KMS-11 (cell line): ENCODE measurements at regions not wholly inside any gene's neighbourhood (a gene's known extent, or its start where the extent isn't known, plus 50 kb on each side); places are given as distances from the start of the nearest gene placed in this dataset.

Source experiments
- H2AFZ ChIP-seq: fragments of 200-600 bp; sonication (generic); 2 replicates; pipeline ENCODE4 v1.6.1; 2016; ENCODE audit warnings: antibody characterized with exemption, mixed run types, low read depth
- H3K27ac ChIP-seq: fragments of 200-600 bp; sonication (generic); 2 replicates; pipeline ENCODE4 v1.6.1; 2016; ENCODE audit warnings: mild to moderate bottlenecking, mixed run types
- H3K27me3 ChIP-seq: fragments of 200-600 bp; sonication (generic); 2 replicates; pipeline ENCODE4 v1.6.1; 2017; ENCODE audit warnings: mild to moderate bottlenecking, low read depth, mixed run types, moderate library complexity; ENCODE audit not compliant: insufficient read depth
- H3K36me3 ChIP-seq: fragments of 200-600 bp; sonication (generic); 2 replicates; pipeline ENCODE4 v1.6.1; 2017; ENCODE audit warnings: mild to moderate bottlenecking, mixed run types; ENCODE audit not compliant: insufficient read depth
- H3K4me1 ChIP-seq: fragments of 200-600 bp; sonication (generic); 2 replicates; pipeline ENCODE4 v1.6.1; 2016; ENCODE audit warnings: mild to moderate bottlenecking, low read depth, mixed run types; ENCODE audit not compliant: poor library complexity, severe bottlenecking
- H3K4me2 ChIP-seq: fragments of 200-600 bp; sonication (generic); 2 replicates; pipeline ENCODE4 v1.7.0; 2016; ENCODE audit warnings: mild to moderate bottlenecking, mixed run types
- H3K4me3 ChIP-seq: fragments of 200-600 bp; sonication (generic); IDR thresholded peaks from 2 replicates; pipeline ENCODE4 v1.6.1; 2017; ENCODE audit warnings: low read depth, low read length, mixed read lengths; ENCODE audit not compliant: insufficient read depth
- H3K79me2 ChIP-seq: fragments of 200-600 bp; sonication (generic); 2 replicates; pipeline ENCODE4 v1.6.1; 2016; ENCODE audit warnings: low read depth, mixed run types; ENCODE audit not compliant: insufficient read depth
- H3K9ac ChIP-seq: fragments of 200-600 bp; sonication (generic); 2 replicates; pipeline ENCODE4 v1.6.1; 2016; ENCODE audit warnings: mild to moderate bottlenecking, mixed run types
- H4K20me1 ChIP-seq: fragments of 200-600 bp; sonication (generic); 2 replicates; pipeline ENCODE4 v1.6.1; 2016; ENCODE audit warnings: mild to moderate bottlenecking, mixed run types; ENCODE audit not compliant: insufficient read depth
- CTCF ChIP-seq: fragments of 200-600 bp; sonication (generic); conservative IDR thresholded peaks from 2 replicates; pipeline ENCODE4 v1.6.1; 2017; ENCODE audit warnings: low read depth, mild to moderate bottlenecking, antibody characterized with exemption, low read length, moderate library complexity, mixed read lengths

GRCh38 chr16:60478810-60479209 lies 1557.4 kb downstream of the CDH8 start:
- Histone ChIP-seq H3K27me3 (no peaks in the 10 kb centered on the region), H3K4me3 (no peak overlapping the region), H3K9ac (no peak overlapping the region), H3K27ac (no peak overlapping the region), H2AFZ (no peak overlapping the region), H3K79me2 (no peaks in the 10 kb centered on the region), H3K36me3 (no peaks in the 10 kb centered on the region), H3K4me1 (no peaks in the 10 kb centered on the region), H3K4me2 (no peak overlapping the region), H4K20me1 (no peaks in the 10 kb centered on the region)
- TF ChIP-seq CTCF: no peak

- H3K27me3 ChIP-seq: no peaks in the 10 kb centered on the region
- H3K27ac ChIP-seq: no peak overlapping the region
- H3K79me2 ChIP-seq: no peaks in the 10 kb centered on the region
- no peak overlapping the region for H3K9ac ChIP-seq
- H2AFZ ChIP-seq: no peak overlapping the region
- TF ChIP-seq CTCF: no peak
- H4K20me1 ChIP-seq: no peaks in the 10 kb centered on the region
- no peaks in the 10 kb centered on the region for H3K4me1 ChIP-seq
- no peak overlapping the region for H3K4me2 ChIP-seq
- H3K36me3 ChIP-seq: no peaks in the 10 kb centered on the region
- no peak overlapping the region for H3K4me3 ChIP-seq
Observed at GRCh38 chr16:60463986-60464385, 1572.3 kb downstream of the CDH8 start.

GRCh38 chr16:60459463-60459862 lies 1576.8 kb downstream of the CDH8 start:
- no peaks in the 10 kb centered on the region for H3K4me1 ChIP-seq
- H3K27me3 ChIP-seq: no peaks in the 10 kb centered on the region
- TF ChIP-seq CTCF: no peak
- no peak overlapping the region for H3K9ac ChIP-seq
- H4K20me1 ChIP-seq: no peaks in the 10 kb centered on the region
- H3K4me2 ChIP-seq: no peak overlapping the region
- H2AFZ ChIP-seq: no peak overlapping the region
- H3K4me3 ChIP-seq: no peak overlapping the region
- no peaks in the 10 kb centered on the region for H3K36me3 ChIP-seq
- H3K79me2 ChIP-seq: no peaks in the 10 kb centered on the region
- no peak overlapping the region for H3K27ac ChIP-seq

- no peaks in the 10 kb centered on the region for H3K27me3 ChIP-seq
- H2AFZ ChIP-seq: no peak overlapping the region
- no peak overlapping the region for H3K4me3 ChIP-seq
- no peak overlapping the region for H3K4me2 ChIP-seq
- no peak overlapping the region for H3K9ac ChIP-seq
- H4K20me1 ChIP-seq: no peaks in the 10 kb centered on the region
- no peak for TF ChIP-seq CTCF
- no peaks in the 10 kb centered on the region for H3K4me1 ChIP-seq
- no peak overlapping the region for H3K27ac ChIP-seq
- no peaks in the 10 kb centered on the region for H3K36me3 ChIP-seq
- H3K79me2 ChIP-seq: no peaks in the 10 kb centered on the region
Observed at GRCh38 chr16:60458255-60458654, 1578.0 kb downstream of the CDH8 start.

- no peak overlapping the region for H3K4me3 ChIP-seq
- H3K27me3 ChIP-seq: no peaks in the 10 kb centered on the region
- H3K4me2 ChIP-seq: no peak overlapping the region
- H3K27ac ChIP-seq: no peak overlapping the region
- H3K9ac ChIP-seq: no peak overlapping the region
- no peaks in the 10 kb centered on the region for H3K36me3 ChIP-seq
- no peaks in the 10 kb centered on the region for H3K79me2 ChIP-seq
- no peak overlapping the region for H2AFZ ChIP-seq
- H3K4me1 ChIP-seq: no peaks in the 10 kb centered on the region
- no peaks in the 10 kb centered on the region for H4K20me1 ChIP-seq
- TF ChIP-seq CTCF: no peak
Observed at GRCh38 chr16:60452646-60453045, 1583.6 kb downstream of the CDH8 start.
